HG03558 (cell line): ENCODE measurements at regions not wholly inside any gene's neighbourhood (a gene's known extent, or its start where the extent isn't known, plus 50 kb on each side); places are given as distances from the start of the nearest gene placed in this dataset.
"Not testable (repeated sequence)": the region's sequence is repeated elsewhere in the genome, so short reads cannot be mapped to it uniquely, and the experiment has no call there.

ENCODE experiments used
- ATAC-seq: cut with Tn5 transposase; IDR thresholded peaks from one replicate; pipeline ENCODE4 v1.9.1; 2021; ENCODE audit warnings: moderate number of reproducible peaks; ENCODE audit not compliant: unreplicated experiment; ENCODE audit errors: extremely low read depth

- ATAC-seq, result no peak
These were observed 266.0 kb downstream of the ALDH8A1 start for GRCh38 chr6:134683783-134684422.

DNA sequence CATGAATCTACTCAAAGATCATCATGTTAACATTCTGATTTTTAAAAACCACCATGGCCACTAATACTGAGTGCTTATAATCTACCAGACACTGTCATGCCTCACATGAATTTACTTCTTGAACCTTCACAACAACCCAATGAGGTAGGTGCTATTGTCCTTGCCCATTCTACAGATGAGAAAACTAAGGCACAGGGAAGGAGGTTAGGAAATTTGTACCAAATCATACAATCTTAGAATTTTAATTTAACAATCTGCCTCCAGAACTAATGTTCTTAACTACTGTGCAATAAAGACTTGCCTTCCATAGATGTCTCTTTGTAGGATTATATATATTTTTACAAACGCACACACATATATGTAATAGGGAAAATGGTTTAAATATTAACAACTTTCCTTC lies 269.5 kb downstream of the ALDH8A1 start:
- ATAC-seq, result no peak

DNA sequence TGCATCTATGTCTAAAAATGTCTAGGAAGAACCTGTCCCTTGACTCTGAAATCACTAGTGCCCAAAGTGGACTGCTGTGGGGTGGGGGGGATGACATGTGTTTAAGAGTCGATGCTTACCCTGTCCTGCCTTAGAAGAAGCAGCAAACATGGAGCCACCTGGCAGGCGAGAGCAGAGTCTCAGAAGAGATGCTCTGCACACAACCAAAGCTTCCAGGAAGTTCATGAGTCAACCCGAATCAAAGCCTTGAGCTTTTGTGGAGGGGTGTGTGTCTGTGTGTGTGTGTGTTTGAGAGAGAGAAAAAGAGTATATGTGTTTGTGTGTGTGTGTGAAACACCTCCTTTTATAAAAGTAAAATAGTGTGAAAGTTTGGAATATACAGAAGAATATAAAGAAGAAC lies 269.9 kb downstream of the ALDH8A1 start:
- no peak for ATAC-seq

- ATAC-seq, result no peak
These were observed 271.4 kb downstream of the ALDH8A1 start for GRCh38 chr6:134678436-134678889.

- ATAC-seq, result no peak
These were observed 273.3 kb downstream of the ALDH8A1 start for GRCh38 chr6:134676307-134677281.

DNA sequence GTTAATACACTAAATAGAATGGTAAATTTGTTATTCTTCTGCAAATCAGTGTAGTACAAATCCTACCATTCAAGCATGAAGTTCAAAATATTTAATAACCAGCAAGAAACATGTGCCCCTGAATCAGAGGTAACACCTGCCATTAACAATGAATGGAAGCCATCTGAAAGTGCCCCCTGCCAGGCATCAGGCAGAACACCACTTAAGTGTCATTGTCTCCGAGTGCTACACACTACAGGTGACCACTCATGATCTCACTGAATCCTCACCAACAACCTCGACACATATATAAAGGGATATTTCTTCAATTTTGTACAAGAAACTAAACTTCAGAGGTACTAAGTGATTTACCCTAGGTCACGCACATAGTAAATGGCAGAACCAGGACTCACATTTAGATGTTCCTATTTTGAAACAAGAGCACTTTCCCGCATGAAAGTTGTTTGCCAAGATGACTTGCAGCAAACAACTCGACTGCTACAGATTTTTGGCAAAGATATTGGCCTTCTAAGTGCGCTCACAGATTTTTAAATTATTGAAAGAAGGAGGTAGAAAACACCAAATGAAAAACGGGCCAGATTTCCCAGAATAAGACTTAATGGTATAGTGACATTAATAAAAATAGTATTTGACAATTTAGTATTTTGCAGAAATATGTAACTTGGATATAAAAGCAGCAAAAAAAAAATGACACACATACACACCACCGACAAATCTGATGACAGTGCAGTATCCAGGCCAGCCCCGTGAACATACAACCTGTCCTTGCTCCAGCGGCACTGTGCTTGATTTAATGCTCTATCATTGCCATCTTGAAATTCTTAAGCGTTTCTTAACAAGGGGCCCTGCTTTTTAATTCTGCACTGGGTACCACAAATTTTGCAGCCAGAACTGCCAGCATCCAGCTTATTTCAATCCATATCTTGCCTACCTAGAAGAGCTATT lies 274.5 kb downstream of the ALDH8A1 start:
- ATAC-seq, result no peak

GRCh38 chr6:134674562-134674961 lies 275.3 kb downstream of the ALDH8A1 start:
- ATAC-seq, result no peak

- no peak for ATAC-seq
These were observed 280.4 kb downstream of the ALDH8A1 start for GRCh38 chr6:134669485-134669884.

DNA sequence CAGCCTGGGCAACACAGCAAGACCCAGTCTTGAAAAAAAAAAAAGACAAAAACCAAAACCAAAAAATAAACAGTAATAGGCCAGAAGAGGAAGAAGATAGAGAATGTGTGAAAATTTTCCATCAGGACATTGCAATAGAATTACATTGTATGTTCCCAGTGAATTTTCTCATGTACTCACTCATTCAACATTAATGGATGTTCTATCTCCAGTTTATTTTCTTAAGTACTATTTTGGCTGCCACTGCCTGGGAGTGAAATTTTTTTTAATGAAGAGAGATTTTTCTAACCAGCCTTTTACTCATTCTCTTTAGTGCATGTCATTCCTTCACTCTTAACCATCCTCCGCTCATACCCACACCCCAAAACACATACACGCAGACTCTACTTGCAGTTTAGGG lies 282.8 kb downstream of the ALDH8A1 start:
- ATAC-seq, result no peak

- ATAC-seq, result no peak
These were observed 283.8 kb downstream of the ALDH8A1 start for GRCh38 chr6:134666125-134666524.

DNA sequence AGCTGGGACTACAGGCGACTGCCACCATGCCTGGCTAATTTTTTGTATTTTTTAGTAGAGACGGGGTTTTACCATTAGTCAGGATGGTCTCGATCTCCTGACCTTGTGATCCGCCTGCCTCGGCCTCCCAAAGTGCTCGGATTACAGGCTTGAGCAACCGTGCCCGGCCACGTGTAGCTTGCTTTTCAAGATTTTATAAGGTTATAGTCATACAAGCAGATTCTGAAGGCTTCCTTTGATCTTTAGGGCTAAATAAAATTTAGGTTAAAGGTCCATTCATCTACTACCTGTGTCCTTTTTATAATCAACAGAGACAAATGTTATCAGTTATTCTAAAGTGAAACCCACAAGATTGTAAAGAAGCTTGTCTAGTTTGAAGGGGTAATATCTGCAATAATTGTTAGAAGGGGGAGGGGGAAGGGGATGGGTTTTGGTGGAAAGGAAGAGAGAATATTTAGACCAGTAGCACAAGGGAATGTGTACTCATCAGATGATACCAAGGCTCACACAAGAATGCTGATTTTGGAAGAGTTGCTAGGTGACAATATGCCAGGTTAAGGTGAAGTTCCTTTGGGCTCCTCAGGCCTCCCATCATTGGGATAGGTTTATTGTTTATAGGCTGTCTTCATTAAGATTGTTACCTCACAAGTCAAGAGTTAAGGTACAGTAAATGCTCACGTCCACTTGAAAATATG lies 284.7 kb downstream of the ALDH8A1 start:
- no peak for ATAC-seq

GRCh38 chr6:134663800-134664535 lies 285.9 kb downstream of the ALDH8A1 start:
- ATAC-seq, result no peak

DNA sequence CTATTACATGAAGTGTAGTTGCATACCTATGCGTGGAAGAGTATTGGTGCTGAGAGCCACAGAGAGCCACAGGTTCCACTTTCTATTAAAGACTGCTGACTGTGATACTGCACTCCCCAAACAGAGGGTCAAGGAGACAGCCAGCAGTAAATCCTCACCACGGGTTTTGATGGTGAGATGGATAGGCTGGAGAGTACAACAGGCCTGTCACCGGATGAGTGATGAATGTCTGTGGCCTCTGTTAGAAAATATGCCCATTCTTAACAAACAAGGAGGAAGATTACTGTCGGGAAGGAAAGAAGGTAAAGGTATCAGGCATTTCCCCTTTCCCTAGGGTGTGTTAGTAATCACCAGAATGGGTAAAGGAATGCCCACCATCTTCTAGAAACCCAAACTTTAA lies 286.5 kb downstream of the ALDH8A1 start:
- ATAC-seq, result no peak

DNA sequence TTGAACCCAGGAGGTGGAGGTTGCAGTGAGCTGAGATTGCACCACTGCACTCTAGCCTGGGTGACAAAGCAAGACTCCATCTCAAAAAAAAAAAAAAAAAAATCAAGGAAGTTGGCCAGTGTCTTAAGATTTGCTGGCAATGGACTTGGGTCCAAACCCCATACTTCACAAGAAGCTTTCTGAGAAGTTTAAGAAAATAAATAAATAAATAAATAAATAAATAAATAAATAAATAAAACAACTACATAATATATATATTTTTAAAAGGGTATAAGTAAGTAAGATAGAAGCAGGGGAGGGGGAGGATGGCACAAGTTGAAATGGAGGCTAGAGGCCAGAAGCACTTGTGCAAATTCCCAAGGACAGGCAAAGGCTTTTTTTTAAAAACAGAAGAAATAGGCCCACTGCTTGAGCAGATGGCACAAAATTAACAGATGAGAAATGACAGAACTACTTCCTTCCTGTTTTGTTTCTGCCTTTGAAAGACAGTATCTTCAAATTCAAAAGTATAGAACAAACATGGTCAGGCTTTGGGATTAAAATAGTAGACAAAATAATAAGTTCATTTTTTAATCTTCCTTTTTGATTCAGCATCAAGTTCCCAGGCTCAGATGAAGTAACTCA lies 287.7 kb downstream of the ALDH8A1 start:
- ATAC-seq, result no peak

DNA sequence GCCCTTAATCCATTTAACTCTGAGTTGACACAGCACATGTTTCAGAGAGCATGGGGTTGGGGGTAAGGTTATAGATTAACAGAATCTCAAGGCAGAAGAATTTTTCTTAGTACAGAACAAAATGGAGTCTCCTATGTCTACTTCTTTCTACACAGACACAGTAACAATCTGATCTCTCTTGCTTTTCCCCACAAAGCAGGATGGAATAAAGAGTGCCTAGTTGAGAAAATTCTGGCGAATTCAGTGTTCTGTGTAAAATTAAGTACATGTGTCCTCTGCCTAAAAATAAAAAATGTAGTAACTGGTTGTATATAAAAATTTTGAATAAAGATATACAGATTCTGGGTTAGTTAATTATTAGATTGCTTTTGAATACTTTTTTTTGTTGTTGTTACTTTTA lies 290.0 kb downstream of the ALDH8A1 start:
- not testable (repeated sequence) for ATAC-seq

- ATAC-seq, result no peak
These were observed 291.3 kb downstream of the ALDH8A1 start for GRCh38 chr6:134658596-134658995.

- ATAC-seq, result no peak
These were observed 292.0 kb downstream of the ALDH8A1 start for GRCh38 chr6:134657751-134658527.

GRCh38 chr6:134657343-134657742 lies 292.6 kb downstream of the ALDH8A1 start:
- no peak for ATAC-seq
